ENCODE measurements at regions not wholly inside any gene's neighbourhood (a gene's known extent, or its start where the extent isn't known, plus 50 kb on each side); places are given as distances from the start of the nearest gene placed in this dataset.

DNA sequence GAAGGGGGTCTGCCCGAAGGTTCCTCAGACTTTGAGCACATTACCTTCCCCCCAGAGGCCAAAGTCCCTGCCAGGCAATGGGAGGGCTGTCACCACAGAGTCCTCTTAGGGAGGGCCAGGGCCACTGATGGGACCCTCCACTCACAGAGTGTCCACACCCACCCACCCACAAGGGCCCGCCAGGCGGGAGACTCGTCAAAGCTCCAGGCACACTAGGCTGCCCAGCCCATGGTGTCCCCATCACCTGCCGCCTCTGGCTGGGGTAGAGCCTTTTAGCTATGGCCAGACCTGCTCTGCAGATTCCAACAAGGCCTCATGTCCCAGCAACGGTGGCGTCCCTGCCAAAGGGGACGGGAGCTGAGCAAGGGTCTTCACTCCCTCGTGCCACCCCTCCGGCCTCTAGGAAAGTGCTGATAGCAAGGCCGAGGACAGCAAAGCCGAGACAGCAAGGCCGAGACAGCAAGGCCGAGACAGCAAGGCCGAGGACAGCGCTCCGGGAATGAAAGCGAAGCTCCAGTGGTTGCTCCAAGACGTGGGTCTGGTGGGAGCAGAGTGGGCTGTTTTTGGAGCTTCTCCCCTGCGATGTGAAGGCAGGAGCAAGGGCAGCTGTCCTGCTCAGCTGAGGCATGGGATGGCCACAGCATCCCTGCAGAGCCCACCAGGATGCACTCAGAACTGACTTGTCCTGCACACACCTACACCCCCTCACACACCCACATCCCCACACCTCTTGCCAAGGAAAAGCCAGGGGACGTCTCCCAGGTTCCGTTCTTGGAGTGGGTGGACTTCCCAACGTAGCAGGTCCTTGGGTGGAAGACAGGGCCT, 123.4 kb downstream of the CRYAA start:
- no peaks in the 10 kb centered on the region for H3K36me3 Mint-ChIP-seq (ENCODE audit: low read depth, unreplicated experiment)
- DNase-seq (ENCODE audit: low spot score) = no peak
- no peak overlapping the region for H3K4me3 Mint-ChIP-seq (ENCODE audit: unreplicated experiment)
- TF ChIP-seq, protein P1, sequence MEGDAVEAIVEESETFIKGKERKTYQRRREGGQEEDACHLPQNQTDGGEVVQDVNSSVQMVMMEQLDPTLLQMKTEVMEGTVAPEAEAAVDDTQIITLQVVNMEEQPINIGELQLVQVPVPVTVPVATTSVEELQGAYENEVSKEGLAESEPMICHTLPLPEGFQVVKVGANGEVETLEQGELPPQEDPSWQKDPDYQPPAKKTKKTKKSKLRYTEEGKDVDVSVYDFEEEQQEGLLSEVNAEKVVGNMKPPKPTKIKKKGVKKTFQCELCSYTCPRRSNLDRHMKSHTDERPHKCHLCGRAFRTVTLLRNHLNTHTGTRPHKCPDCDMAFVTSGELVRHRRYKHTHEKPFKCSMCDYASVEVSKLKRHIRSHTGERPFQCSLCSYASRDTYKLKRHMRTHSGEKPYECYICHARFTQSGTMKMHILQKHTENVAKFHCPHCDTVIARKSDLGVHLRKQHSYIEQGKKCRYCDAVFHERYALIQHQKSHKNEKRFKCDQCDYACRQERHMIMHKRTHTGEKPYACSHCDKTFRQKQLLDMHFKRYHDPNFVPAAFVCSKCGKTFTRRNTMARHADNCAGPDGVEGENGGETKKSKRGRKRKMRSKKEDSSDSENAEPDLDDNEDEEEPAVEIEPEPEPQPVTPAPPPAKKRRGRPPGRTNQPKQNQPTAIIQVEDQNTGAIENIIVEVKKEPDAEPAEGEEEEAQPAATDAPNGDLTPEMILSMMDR (IDR thresholded peaks at IDR 0.05; ENCODE audit: unreplicated experiment) = no peak
- H3K27ac Mint-ChIP-seq (ENCODE audit: unreplicated experiment) = no peak overlapping the region
- H3K4me1 Mint-ChIP-seq (ENCODE audit: unreplicated experiment) = no peaks in the 10 kb centered on the region
- no peaks in the 10 kb centered on the region for H3K9me3 Mint-ChIP-seq (ENCODE audit: unreplicated experiment)
- H3K27me3 Mint-ChIP-seq (ENCODE audit: unreplicated experiment) = peaks cover 1% of the 10 kb centered on the region

GRCh38 chr21:43291347-43291950, 122.6 kb downstream of the CRYAA start:
- no peak overlapping the region for H3K27ac Mint-ChIP-seq (ENCODE audit: unreplicated experiment)
- no peak for DNase-seq (ENCODE audit: low spot score)
- TF ChIP-seq, protein P1 (IDR thresholded peaks at IDR 0.05; ENCODE audit: unreplicated experiment) = no peak
- H3K36me3 Mint-ChIP-seq (ENCODE audit: low read depth, unreplicated experiment) = no peaks in the 10 kb centered on the region
- H3K4me3 Mint-ChIP-seq (ENCODE audit: unreplicated experiment) = no peak overlapping the region
- peaks cover 1% of the 10 kb centered on the region for H3K27me3 Mint-ChIP-seq (ENCODE audit: unreplicated experiment)
- no peaks in the 10 kb centered on the region for H3K4me1 Mint-ChIP-seq (ENCODE audit: unreplicated experiment)
- H3K9me3 Mint-ChIP-seq (ENCODE audit: unreplicated experiment) = no peaks in the 10 kb centered on the region

DNA sequence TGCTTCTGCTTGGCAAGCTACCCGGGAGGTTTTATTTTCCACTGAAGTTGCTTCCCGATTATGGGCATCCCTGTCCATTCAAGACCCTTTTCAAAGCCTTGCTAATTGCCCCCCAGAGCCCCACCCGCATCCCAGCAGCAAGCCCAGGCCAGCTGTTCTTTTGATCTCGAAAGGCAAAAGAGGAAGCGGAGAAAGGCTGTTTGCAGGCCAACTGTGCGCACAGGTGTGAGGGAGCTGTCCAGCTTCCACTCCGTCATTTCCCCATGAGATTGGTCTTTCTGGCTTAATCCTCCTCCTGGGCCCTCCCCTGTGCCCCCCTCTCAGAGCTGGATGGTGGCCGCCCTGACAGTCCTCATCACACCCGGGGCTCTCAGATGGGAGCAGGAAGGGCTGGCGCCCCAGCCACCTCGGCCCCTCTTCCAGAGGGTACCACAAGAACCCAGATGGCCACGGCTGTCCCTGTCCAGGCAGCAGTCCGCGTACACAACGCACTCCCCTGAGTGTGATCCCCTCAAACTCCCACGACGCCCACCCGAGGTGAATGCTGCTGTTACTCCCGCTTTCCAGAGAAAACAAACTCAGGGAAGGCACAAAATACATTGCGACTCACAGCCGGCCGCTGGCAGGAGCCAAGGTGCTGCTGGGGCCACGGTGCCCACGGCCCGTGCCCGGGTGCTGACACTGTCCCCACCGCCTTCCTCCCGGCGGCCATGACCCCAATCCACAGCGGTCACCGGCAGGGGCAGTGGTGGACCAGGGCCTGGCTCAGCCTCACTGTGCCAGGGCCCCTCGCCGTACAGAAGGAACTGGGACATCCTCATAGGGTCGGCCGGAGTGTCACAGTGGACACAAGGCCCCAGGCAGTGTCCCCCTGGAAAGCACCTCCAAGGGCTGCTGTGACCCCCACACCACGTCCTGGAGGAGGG, 121.9 kb downstream of the CRYAA start:
- H3K27ac Mint-ChIP-seq (ENCODE audit: unreplicated experiment) = no peak overlapping the region
- no peak overlapping the region for H3K4me3 Mint-ChIP-seq (ENCODE audit: unreplicated experiment)
- no peak for DNase-seq (ENCODE audit: low spot score)
- H3K9me3 Mint-ChIP-seq (ENCODE audit: unreplicated experiment) = no peaks in the 10 kb centered on the region
- no peaks in the 10 kb centered on the region for H3K36me3 Mint-ChIP-seq (ENCODE audit: low read depth, unreplicated experiment)
- no peaks in the 10 kb centered on the region for H3K4me1 Mint-ChIP-seq (ENCODE audit: unreplicated experiment)
- TF ChIP-seq, protein P1 (IDR thresholded peaks at IDR 0.05; ENCODE audit: unreplicated experiment) = no peak
- peaks cover 1% of the 10 kb centered on the region for H3K27me3 Mint-ChIP-seq (ENCODE audit: unreplicated experiment)

GRCh38 chr21:43289966-43290365, 121.2 kb downstream of the CRYAA start:
- H3K27ac Mint-ChIP-seq (ENCODE audit: unreplicated experiment) = no peak overlapping the region
- TF ChIP-seq, protein P1 (IDR thresholded peaks at IDR 0.05; ENCODE audit: unreplicated experiment) = no peak
- H3K4me3 Mint-ChIP-seq (ENCODE audit: unreplicated experiment) = no peak overlapping the region
- no peaks in the 10 kb centered on the region for H3K9me3 Mint-ChIP-seq (ENCODE audit: unreplicated experiment)
- DNase-seq (ENCODE audit: low spot score) = no peak
- H3K36me3 Mint-ChIP-seq (ENCODE audit: low read depth, unreplicated experiment) = no peaks in the 10 kb centered on the region
- H3K27me3 Mint-ChIP-seq (ENCODE audit: unreplicated experiment) = peaks cover 1% of the 10 kb centered on the region
- no peaks in the 10 kb centered on the region for H3K4me1 Mint-ChIP-seq (ENCODE audit: unreplicated experiment)
